A549 (cell line): ENCODE measurements at regions not wholly inside any gene's neighbourhood (a gene's known extent, or its start where the extent isn't known, plus 50 kb on each side); places are given as distances from the start of the nearest gene placed in this dataset.

Experiments
- EP300 ChIP-seq, 2 experiments: fragments of >200 bp; sonication (Bioruptor Twin); formaldehyde crosslinking; IDR thresholded peaks; 2 replicates in 1 of 2; 3 replicates in 1 of 2; pipeline ENCODE4 v1.6.1; 2016 to 2017
- JUNB ChIP-seq: fragments of >200 bp; sonication (Bioruptor Twin); formaldehyde crosslinking; IDR thresholded peaks from 2 replicates; pipeline ENCODE4 v1.6.1; 2016
- MAZ ChIP-seq: fragments of 150-350 bp; IDR thresholded peaks from 2 replicates; pipeline ENCODE4 v1.6.1; 2014; ENCODE audit warnings: antibody characterized with exemption, low read depth, low read length, borderline replicate concordance
- NPAS2 ChIP-seq: fragments of 250-450 bp; sonication (Bioruptor Pico); IDR thresholded peaks from 2 replicates; pipeline ENCODE4 v1.8.0; 2022; ENCODE audit warnings: mild to moderate bottlenecking, moderate library complexity, borderline replicate concordance
- POLR2A ChIP-seq: IDR thresholded peaks from 2 replicates; pipeline ENCODE4 v1.6.1; 2012; ENCODE audit warnings: mild to moderate bottlenecking, low read length
- RCOR1 ChIP-seq: fragments of 150-350 bp; IDR thresholded peaks from 2 replicates; pipeline ENCODE4 v1.6.1; 2014; ENCODE audit warnings: antibody characterized with exemption, low read length, low read depth
- SMC3 ChIP-seq: fragments of >200 bp; sonication (Bioruptor Twin); formaldehyde crosslinking; IDR thresholded peaks from 3 replicates; pipeline ENCODE4 v1.6.1; 2018; ENCODE audit warnings: inconsistent platforms
- SREBF2 ChIP-seq: fragments of 450-650 bp; IDR thresholded peaks from 2 replicates; pipeline ENCODE4 v1.6.1; 2014; ENCODE audit warnings: mild to moderate bottlenecking, moderate library complexity
- TF ChIP-seq, protein P1 (sequence below): fragments of >200 bp; sonication (Bioruptor Twin); formaldehyde crosslinking; IDR thresholded peaks from 3 replicates; pipeline ENCODE4 v1.5.1; 2016
- TF ChIP-seq, protein P2 (sequence below): IDR thresholded peaks from 2 replicates; pipeline ENCODE4 v1.6.1; 2012; ENCODE audit warnings: low read depth, borderline replicate concordance
- TF ChIP-seq, protein P3 (sequence below): fragments of 450-650 bp; IDR thresholded peaks from 2 replicates; pipeline ENCODE4 v1.6.1; 2014; ENCODE audit warnings: antibody characterized with exemption

DNA sequence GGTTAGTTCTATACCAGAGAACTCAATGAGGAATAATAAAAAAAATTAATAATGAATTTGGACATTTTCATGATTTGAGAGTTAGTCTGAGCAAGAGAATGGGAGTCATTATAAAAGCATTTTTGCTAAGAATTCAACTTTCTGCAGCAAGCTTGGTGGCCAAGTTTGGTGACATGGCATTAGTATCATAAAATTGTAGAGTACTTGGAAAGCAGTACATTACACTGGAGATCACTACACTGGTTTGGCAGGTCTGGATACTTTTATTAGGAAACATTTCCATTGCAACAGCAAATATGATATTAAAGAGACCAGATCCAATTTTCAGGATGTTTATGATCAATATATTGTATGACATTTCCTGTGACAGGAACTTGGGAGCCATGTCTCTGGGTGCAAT lies 249.1 kb upstream of the INTU start:
- TF ChIP-seq JUNB (no peak), NPAS2 (no peak), SMC3 (no peak), SREBF2 (no peak), EP300 (IDR thresholded peaks at IDR 0.05) (no peak), MAZ (no peak), POLR2A (no peak), RCOR1 (no peak)
- TF ChIP-seq, protein P1, sequence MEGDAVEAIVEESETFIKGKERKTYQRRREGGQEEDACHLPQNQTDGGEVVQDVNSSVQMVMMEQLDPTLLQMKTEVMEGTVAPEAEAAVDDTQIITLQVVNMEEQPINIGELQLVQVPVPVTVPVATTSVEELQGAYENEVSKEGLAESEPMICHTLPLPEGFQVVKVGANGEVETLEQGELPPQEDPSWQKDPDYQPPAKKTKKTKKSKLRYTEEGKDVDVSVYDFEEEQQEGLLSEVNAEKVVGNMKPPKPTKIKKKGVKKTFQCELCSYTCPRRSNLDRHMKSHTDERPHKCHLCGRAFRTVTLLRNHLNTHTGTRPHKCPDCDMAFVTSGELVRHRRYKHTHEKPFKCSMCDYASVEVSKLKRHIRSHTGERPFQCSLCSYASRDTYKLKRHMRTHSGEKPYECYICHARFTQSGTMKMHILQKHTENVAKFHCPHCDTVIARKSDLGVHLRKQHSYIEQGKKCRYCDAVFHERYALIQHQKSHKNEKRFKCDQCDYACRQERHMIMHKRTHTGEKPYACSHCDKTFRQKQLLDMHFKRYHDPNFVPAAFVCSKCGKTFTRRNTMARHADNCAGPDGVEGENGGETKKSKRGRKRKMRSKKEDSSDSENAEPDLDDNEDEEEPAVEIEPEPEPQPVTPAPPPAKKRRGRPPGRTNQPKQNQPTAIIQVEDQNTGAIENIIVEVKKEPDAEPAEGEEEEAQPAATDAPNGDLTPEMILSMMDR, result no peak
- TF ChIP-seq, protein P2, sequence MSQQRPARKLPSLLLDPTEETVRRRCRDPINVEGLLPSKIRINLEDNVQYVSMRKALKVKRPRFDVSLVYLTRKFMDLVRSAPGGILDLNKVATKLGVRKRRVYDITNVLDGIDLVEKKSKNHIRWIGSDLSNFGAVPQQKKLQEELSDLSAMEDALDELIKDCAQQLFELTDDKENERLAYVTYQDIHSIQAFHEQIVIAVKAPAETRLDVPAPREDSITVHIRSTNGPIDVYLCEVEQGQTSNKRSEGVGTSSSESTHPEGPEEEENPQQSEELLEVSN, result no peak
- TF ChIP-seq, protein P3, sequence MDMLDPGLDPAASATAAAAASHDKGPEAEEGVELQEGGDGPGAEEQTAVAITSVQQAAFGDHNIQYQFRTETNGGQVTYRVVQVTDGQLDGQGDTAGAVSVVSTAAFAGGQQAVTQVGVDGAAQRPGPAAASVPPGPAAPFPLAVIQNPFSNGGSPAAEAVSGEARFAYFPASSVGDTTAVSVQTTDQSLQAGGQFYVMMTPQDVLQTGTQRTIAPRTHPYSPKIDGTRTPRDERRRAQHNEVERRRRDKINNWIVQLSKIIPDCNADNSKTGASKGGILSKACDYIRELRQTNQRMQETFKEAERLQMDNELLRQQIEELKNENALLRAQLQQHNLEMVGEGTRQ, result no peak
